GM12865 (cell line): ENCODE measurements at regions not wholly inside any gene's neighbourhood (a gene's known extent, or its start where the extent isn't known, plus 50 kb on each side); places are given as distances from the start of the nearest gene placed in this dataset.

Experiments used
- DNase-seq: peaks from one replicate; pipeline ENCODE4 v3.0.0; 2010; ENCODE audit warnings: low read depth
- H3K4me3 ChIP-seq: 2 replicates; pipeline ENCODE4 v1.5.1; 2011; ENCODE audit warnings: mild to moderate bottlenecking, low read depth, low read length, control low read depth
- CTCF ChIP-seq: IDR thresholded peaks from 2 replicates; pipeline ENCODE4 v1.5.1; 2011; ENCODE audit warnings: low read length, control low read depth, low read depth, inconsistent platforms; ENCODE audit not compliant: insufficient read depth; ENCODE audit errors: missing control alignments

GRCh38 chr2:78416625-78417300 lies 608.7 kb upstream of the REG3G start:
- no peak for TF ChIP-seq CTCF
- DNase-seq, result no peak
- H3K4me3 ChIP-seq, result no peak overlapping the region

GRCh38 chr2:78417355-78417754 lies 608.1 kb upstream of the REG3G start:
- no peak for TF ChIP-seq CTCF
- no peak for DNase-seq
- H3K4me3 ChIP-seq, result no peak overlapping the region

GRCh38 chr2:78418021-78418420 lies 607.5 kb upstream of the REG3G start:
- TF ChIP-seq CTCF, result no peak
- H3K4me3 ChIP-seq, result no peak overlapping the region
- no peak for DNase-seq

GRCh38 chr2:78420132-78420531 lies 605.4 kb upstream of the REG3G start:
- DNase-seq, result no peak
- no peak overlapping the region for H3K4me3 ChIP-seq
- no peak for TF ChIP-seq CTCF

- DNase-seq, result no peak
- no peak for TF ChIP-seq CTCF
- no peak overlapping the region for H3K4me3 ChIP-seq
Observed at GRCh38 chr2:78423631-78424030, 601.9 kb upstream of the REG3G start.

GRCh38 chr2:78427170-78427569 lies 598.3 kb upstream of the REG3G start:
- no peak overlapping the region for H3K4me3 ChIP-seq
- TF ChIP-seq CTCF, result no peak
- DNase-seq, result no peak

- no peak for TF ChIP-seq CTCF
- DNase-seq, result no peak
- H3K4me3 ChIP-seq, result no peak overlapping the region
Observed at GRCh38 chr2:78431241-78431640, 594.3 kb upstream of the REG3G start.
